ENCODE measurements at regions not wholly inside any gene's neighbourhood (a gene's known extent, or its start where the extent isn't known, plus 50 kb on each side); places are given as distances from the start of the nearest gene placed in this dataset.

DNA sequence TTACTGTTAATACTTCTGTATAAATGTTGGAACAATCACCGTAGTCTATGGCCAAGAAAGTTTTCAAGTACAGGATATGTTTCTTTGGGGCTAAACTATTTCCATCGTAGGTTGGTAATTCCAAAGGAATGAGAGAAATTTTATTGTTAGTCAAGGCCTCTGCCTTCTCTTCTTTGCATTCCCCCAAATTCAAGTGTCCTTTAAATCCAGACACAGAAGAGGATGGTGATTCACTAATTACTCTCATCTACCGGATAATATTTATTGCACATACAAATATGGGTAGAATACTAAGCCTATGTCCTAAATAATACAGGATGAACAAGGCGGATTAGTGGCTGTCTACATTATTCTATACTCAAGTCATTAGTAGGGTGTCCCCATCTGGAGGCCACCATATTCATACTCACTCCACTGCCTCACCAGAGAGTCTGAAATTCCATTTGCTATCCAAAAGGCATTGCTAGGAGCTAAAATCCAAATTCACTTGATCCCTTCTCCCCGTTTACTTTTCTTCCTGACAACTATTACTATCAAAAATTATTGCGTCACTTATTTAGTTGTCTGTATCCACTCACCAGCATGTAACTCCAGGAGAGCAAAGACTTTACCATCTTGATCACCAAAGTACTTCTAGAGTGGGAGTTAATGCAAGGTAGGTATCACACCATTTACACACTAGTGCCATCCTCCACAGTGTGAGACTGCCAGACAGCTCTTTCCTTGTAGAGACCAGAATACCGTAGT, 82.4 kb upstream of the SGCG start:
- TF ChIP-seq EZH2 (IDR thresholded peaks at IDR 0.05; ENCODE audit: borderline replicate concordance, low read length): no peak
- TF ChIP-seq, protein P1, sequence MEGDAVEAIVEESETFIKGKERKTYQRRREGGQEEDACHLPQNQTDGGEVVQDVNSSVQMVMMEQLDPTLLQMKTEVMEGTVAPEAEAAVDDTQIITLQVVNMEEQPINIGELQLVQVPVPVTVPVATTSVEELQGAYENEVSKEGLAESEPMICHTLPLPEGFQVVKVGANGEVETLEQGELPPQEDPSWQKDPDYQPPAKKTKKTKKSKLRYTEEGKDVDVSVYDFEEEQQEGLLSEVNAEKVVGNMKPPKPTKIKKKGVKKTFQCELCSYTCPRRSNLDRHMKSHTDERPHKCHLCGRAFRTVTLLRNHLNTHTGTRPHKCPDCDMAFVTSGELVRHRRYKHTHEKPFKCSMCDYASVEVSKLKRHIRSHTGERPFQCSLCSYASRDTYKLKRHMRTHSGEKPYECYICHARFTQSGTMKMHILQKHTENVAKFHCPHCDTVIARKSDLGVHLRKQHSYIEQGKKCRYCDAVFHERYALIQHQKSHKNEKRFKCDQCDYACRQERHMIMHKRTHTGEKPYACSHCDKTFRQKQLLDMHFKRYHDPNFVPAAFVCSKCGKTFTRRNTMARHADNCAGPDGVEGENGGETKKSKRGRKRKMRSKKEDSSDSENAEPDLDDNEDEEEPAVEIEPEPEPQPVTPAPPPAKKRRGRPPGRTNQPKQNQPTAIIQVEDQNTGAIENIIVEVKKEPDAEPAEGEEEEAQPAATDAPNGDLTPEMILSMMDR (conservative IDR thresholded peaks at IDR 0.05 in 1 of 2, IDR thresholded peaks at IDR 0.05 in 1 of 2; ENCODE audit: extremely low read depth in 1 of 2, insufficient read depth in 1 of 2, low read depth in 1 of 2, low read length in 2 of 2): no peak

Measured in mammary epithelial cell (primary cell).